Gastroesophageal sphincter (tissue), 3 donors: ENCODE measurements at regions not wholly inside any gene's neighbourhood (a gene's known extent, or its start where the extent isn't known, plus 50 kb on each side); places are given as distances from the start of the nearest gene placed in this dataset.

ENCODE experiments used
- CTCF ChIP-seq, 4 experiments: fragments of 200-600 bp in 2 of 4; fragments of 450-650 bp in 2 of 4; sonication (generic) in 1 of 4; IDR thresholded peaks; one replicate each; pipeline ENCODE4 v1.5.1; 2017 to 2019; ENCODE audit warnings: antibody characterized with exemption in 4 of 4, mild to moderate bottlenecking in 2 of 4, moderate library complexity in 2 of 4
- EP300 ChIP-seq: sonication (generic); formaldehyde crosslinking; IDR thresholded peaks from one replicate; pipeline ENCODE4 v1.6.1; 2017; ENCODE audit warnings: antibody characterized with exemption, mild to moderate bottlenecking
- POLR2A ChIP-seq, 2 donors: fragments of 450-650 bp; IDR thresholded peaks; one replicate each; pipeline ENCODE4 v1.6.1; 2017; ENCODE audit warnings: antibody characterized with exemption in 2 of 2, mild to moderate bottlenecking in 2 of 2, moderate library complexity in 1 of 2
- POLR2AphosphoS5 ChIP-seq: sonication (generic); formaldehyde crosslinking; IDR thresholded peaks from one replicate; pipeline ENCODE4 v1.6.1; 2017; ENCODE audit warnings: antibody characterized with exemption

- TF ChIP-seq POLR2A (IDR thresholded peaks at IDR 0.05) (no peak), CTCF (IDR thresholded peaks at IDR 0.05) (no peak), EP300 (no peak), POLR2AphosphoS5 (no peak)
Measured at GRCh38 chr12:75703131-75703530, 191.7 kb upstream of the KRR1 start.
